ENCODE measurements at regions not wholly inside any gene's neighbourhood (a gene's known extent, or its start where the extent isn't known, plus 50 kb on each side); places are given as distances from the start of the nearest gene placed in this dataset.

GRCh38 chr10:132992433-132993215 is 50.3 kb upstream of the CFAP46 start:
- TF ChIP-seq GABPA (IDR thresholded peaks at IDR 0.05 in 1 of 2, conservative IDR thresholded peaks at IDR 0.05 in 1 of 2) (no peak), TAF1 (conservative IDR thresholded peaks at IDR 0.05) (no peak), CTCF (IDR thresholded peaks at IDR 0.05; ENCODE audit: low read depth, low read length, missing input control) (no peak)
